GM19452 (cell line): ENCODE measurements at regions not wholly inside any gene's neighbourhood (a gene's known extent, or its start where the extent isn't known, plus 50 kb on each side); places are given as distances from the start of the nearest gene placed in this dataset.

Experiments used
- ATAC-seq: cut with Tn5 transposase; IDR thresholded peaks from one replicate; pipeline ENCODE4 v1.9.1; 2021; ENCODE audit not compliant: unreplicated experiment

DNA sequence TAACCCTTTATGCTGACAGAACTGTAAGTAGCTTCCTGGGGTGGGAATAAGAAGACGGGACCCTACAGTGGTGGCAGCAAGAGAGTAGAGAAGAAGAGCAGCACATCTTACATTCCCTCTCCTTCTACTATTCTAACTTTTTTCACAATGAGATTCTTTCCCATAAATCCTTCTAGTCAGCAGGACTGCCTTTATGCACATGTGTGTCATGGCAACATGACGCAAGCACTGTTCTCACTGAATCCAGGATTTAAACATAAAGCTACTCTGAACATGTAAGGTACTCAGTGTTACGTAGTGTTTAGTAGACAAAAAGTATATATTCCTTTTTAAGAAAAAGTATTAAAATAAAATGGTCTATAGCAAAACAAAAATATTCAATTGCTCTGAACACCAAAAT lies 309.7 kb upstream of the LYPLAL1 start:
- no peak for ATAC-seq

DNA sequence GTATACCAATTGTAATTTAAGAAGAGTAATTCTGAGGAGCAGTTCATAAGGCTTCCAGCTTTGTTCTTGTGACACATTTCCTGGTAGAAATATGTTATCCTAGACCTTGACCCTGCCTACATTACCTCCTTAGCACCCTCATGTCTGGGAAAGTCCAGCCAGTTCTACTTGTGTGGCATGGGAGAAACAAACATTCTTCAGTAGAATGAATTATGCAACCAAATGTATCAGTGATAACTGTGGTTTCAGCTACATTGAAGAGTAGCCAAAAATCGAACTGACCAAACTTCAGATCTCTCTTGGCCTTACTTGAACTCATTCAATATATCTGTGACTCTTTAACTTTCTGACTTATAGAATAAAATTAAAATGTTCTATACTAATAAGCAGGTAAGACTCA lies 308.1 kb upstream of the LYPLAL1 start:
- no peak for ATAC-seq

DNA sequence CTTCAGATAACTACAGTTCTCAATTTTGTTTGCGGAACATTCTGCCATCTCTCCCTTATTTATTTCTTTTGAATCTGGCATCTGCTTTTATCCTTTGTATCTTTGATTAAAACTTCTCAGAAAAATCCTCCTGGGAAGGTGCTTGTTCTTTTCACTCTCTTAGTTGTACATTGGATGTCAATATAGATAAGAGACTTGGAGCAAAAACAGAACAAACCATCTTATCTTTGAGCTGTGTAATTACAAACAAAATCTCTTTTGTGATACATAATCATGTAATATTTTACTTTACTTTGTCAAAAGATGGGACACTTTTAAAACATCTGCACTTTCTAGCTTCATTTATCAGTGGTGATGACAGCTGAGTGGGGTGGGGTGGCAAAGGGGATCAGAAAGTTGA lies 307.2 kb upstream of the LYPLAL1 start:
- ATAC-seq = no peak

DNA sequence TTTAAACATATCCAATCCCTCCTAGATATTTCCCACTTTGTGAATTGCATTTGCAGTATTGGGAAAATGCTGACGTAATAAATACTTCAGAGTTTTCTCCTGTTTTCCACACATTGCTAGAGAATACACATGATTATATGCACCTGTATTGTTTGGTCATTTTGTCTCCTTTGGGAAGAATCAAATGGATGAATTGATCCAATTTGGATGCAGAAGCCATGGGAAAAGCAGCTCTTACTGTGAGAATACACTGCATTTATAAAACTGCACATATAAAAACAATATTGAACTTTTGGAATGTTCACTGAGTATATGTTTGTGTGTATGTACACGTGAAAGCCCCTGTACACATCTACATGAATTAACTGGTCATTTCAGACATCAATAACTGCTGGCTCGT lies 306.6 kb upstream of the LYPLAL1 start:
- no peak for ATAC-seq

DNA sequence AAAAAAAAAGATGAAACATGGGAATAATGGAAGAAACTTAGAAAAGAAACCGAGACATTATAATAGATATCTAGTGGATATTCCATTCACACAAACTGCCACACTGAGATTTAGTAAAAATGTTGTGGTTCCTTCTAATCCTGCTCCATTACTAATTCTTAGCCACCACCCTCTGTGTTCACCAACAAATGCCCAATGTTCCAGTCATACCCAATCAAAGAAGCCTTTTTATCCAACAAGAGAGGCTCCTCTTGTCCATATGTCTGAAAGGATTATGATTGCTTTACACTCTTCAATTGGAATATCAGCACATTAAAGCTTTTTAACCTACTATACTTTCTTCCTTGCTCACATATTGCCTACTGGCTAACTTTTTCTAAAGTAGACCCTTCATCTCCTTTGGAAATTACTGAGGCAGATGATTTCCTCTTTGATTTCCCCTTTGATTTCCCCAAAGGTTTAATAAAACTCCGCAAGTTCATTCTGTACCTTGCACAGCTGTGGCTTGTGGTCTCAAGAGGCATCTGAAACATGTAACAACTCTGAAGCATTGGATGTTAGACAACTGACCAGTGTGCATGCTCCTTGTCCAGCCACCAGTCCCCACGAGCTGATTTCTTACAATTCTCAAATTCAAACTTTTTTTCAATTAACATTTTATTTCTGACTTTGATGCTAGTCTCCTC lies 305.6 kb upstream of the LYPLAL1 start:
- no peak for ATAC-seq

DNA sequence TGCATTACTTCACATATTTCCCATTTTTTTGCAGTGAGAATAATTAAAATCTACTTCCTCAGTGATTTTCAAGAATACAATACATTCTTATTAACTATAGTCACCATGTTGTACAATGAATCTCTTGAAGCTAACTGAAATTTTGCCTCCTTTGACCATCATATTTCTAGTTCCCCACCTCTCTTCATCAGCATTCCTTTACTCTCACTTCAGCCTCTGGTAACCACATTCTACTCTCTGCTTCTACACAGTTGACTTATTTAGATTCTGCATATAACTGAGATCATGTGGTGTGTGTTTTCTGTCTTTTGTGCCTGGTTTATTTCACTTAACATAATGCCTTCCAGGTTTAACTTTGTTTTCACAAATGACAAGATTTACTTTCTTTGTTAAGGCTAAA lies 304.4 kb upstream of the LYPLAL1 start:
- no peak for ATAC-seq

DNA sequence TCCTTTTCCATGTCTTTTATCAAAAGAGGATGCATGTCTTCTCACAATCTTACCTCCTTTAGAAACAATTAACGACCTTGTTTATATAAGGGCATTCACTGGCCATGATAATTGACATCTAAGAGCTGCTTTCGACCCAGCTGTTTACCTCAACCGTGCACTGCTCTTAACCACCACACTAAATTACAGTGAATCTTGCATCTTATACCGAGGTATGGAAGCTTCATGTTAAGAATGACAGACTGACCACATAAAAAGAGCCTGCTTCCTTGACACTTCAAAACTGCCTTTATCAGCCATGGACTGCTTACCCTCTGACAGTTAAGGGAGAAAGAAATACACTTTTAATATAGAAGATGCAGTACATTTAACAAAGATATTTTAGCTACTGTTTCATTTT lies 301.7 kb upstream of the LYPLAL1 start:
- ATAC-seq = no peak

DNA sequence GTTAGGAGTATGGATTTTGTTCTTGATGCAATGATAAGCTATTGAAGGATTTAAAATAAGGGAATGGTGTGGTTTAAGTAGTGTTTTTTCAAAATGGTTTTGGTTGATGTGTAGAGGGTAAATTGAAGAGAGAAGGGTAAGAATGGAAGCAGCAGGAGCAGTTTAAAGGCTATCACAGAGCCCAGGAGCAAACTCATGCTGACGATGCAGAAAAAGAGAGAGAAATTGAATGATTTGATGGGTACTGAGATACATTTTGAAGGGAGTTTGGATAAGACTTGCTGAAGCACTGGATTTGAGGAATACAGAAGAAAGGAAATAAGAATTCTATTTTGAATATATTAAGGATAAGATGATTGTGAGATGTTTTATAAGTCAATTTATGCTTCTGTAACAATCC lies 300.8 kb upstream of the LYPLAL1 start:
- ATAC-seq = no peak

DNA sequence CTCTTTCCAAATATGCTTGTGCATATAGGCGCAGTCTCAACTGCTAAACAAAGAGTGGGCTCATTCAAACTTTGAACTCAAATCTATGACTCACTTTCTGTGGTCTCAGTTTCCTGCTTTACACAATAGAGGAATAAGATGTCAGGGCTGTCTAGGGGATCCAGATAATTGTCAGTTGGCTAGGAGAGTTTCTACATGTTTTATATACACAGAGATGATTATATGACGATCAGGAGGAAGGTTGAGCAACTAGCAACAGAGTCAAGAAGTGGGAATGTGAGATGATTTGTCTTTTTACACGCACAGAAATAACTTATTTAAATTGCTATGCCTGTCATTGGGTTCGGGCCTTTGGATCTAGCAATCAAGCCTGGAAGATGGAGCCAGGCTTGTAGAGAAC lies 299.4 kb upstream of the LYPLAL1 start:
- ATAC-seq = no peak

DNA sequence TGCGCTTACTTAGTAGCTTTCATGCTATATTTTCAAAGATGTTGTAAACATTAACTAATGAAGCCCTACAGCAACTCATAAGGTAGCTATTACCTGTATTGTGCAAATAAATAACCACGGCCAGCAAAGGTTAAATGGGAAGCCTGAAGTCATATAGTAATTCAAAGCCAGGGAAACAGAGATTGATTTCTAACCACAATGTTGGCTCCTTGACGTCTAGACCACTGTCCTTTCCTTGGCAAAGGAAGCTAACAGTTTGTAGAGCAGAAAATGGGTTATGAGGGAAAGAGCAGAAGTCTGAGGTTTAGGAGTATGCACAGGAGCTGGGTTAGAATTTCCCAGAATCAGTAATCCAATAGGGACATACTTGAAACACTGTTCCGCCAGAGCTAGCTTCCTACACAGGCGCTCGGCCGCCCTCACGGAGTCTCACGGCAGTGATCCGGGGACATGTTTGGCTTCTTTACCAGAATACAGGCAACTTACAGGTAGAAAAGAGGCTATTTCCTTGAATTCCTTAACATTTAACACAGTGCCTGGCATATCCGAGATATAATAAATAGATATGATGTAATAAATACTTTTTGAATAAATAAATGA lies 298.8 kb upstream of the LYPLAL1 start:
- ATAC-seq = no peak

DNA sequence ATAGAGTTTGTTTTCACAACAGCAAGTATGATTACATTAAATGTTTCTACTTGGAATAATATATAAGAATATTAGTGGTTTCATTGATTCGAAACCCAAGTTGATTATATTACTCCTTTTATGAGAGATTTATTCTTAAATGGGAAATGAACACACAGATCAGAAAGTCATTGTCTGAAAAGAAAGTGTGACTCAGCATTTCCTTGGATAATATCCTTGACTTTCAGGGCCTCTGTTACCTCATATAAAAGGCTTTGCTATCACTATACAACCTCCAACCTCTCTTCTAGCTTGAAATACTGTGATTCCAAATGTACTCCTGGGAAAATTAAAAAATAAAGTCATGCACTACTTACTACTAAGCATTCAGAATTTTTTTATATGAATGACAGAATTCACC lies 295.3 kb upstream of the LYPLAL1 start:
- no peak for ATAC-seq

DNA sequence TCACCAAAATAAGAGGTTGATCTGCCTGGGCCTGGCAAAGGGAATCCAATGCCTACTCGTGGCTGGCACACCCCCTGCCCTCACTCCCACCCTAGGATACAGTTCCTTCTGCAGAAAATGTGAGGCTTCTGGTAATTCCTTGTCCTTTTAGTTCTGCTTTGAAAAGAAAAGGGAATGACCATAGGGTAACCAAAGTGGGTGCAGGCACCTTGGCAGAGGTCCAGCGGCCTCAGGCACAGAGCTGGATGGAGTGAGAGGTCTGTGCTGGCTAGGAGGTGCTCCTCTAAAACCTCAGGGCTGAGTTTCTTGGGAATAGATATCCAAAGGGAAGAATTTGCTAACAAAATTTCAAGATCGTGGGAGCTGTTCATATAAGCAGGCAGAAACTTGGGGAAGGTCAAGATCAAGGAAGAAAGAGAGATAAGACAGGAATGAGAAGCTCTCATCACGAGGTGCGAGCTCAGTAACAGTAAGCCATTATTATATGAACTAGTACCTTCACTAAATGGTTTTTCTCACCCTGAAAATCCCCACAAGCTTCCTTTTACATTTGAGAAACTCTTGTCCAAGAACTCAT lies 293.1 kb upstream of the LYPLAL1 start:
- no peak for ATAC-seq

DNA sequence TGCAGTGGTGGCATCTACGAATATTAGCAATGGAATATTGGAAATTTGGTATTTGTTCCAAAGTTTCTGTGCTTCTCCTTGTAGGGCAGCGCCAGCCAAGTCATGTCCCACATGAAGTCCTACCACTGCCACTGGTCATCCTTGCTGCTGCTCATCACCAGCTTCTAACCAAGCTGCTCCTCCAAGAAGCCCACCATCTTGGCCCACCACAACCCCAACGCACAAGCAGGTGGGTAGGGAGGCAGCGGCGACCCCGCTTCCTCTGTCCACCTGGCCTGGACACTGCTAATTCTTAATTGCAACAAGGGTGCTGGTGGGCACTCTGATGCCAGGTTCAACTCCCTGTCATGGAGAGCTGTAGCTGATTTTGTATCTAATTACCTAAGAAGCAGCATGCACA lies 291.2 kb upstream of the LYPLAL1 start:
- no peak for ATAC-seq

DNA sequence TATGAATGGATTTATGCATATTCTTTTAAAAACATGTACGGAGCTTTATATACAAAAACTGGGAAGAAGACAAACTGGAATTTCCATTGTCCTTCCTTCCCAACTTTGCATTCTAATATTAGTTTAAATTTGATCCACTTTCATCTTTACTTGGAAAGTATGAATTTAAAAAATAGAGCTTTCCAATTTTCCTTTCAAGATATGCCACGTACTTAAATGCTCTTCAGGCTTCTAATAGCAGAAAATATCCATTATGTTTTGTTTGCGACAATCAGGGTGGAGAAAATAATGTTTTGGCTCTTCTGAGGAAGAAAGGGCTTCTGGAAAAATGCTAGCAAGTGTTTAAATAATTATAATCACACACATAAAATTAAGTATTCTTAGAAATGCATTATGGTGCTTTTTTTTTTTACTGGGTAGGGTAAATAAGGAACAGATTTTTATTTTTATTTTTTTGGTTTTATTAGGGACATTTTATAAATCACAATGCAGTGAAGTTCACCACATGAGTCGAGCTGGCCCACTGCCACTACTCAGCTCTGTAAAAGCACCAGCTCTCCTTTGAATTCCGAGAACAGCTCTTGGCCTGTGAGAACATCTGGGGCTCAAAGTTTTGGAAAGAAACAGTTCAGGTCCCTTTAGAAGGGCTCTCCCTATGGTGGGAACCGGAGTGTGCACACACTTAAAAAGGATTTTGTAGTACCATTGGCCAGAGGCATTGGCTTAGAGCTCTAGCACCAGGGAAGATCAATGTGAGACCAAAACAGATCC lies 287.4 kb upstream of the LYPLAL1 start:
- no peak for ATAC-seq

DNA sequence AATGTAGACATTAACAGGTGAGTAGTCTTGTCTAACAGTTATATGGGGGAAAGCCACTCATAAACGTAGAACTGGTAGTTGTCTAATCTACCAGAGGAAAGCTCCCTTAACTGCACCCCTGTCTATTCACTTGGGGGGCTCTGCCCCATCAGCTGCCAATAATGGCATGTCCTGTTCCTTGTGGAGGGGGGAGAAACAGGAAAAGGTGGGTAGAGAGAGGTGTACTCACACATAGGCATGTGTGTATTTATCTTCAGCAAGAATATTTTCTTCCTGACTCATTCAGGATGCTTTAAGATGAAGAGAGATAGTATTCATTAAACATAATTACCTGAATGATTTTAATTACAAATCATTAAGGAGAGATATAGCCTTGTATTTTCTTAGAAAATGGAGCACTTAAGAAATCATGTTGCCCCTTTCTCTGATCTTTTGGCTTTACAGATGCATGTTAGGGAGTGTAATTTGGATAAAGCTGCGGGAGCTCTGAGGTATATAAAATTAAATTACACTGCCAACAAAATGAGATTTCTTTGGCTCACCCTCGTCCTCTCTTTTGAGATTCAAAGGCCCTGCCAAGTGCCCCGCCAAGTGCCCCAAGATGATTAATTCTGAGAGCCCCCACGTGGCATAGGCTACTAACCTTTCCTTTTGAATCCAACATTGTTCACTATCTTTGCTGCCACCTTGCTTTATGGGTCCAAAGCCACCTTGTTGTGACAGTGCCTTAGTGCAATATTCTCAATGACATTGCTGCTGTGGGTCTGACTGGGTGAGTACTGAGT lies 286.3 kb upstream of the LYPLAL1 start:
- ATAC-seq = no peak

DNA sequence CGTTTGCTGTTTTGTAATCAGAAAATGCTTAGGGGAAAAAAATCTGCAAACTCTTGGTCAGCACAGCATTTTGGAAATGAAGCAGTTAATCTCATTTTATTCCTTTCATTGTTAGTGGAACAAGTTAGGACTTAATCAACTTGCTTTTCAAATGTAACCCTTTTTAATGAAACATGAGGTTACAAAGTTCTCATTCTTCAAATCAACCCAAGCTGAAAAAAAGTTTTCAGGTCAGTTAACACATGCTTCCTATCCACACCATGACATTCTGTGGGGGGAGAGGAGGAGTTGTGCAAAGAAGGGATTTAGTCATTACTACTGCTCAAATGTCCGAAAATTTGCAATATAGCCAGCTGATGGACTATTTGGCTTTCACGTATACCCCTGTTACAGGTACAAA lies 283.2 kb upstream of the LYPLAL1 start:
- no peak for ATAC-seq

DNA sequence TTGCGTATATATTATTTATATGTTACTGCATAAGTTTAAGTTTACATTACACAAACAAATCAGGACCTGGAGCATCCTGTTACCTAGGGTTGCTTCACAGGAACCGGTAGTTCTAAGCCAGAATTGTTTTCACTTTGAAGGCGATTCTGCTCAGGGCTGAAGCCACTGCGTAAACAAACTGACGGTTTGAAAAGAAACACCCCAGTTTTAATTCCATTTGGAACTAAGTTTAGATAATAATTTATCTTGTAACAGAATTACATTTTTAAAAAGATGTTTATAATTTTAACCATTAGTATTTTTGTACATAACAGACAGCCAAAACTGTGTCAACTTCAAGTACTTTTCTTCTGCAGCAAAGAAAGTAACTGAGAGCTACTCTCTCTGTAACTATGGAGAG lies 282.1 kb upstream of the LYPLAL1 start:
- no peak for ATAC-seq

DNA sequence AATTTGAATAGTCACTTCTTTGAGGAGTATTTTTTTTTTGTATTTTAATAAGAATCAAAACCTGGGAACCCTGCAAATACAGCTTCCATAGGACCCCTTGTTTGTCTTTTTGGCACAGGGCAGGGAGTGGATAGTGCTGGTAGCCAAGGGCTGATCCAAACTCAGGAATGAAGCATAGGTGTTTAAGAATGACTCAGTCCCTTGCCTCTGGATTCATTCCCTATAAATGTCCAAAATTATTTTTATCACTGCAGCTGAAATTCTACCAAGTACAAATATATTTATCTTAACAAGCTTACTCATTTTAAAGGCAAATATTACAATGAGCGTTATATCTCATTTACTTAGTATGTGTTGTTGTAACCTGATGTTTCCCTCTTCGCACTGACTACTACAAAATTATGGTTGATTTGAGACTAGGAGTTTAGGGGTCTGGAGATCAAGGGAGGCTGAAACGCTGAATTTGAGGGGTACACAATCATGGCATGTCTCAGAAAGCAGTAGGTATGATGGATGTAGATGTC lies 278.6 kb upstream of the LYPLAL1 start:
- ATAC-seq = no peak

DNA sequence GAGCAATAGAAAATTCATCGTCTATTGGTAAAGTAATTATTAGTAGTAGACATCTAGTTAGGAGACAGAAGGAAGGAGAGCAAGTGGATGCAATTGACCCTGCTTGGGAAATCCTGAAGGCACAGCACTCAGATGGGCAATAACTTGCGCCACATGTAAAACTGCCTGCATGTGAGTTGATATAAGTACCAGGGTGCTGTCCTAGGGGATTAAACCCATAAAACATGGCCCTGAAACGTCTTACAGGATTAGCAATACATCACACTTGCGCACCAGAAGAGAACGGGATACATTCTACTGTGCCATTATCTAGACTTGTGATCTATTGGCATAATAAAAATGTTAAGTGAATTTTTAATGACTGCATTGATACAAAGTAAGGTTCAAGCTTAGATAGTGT lies 277.5 kb upstream of the LYPLAL1 start:
- no peak for ATAC-seq

DNA sequence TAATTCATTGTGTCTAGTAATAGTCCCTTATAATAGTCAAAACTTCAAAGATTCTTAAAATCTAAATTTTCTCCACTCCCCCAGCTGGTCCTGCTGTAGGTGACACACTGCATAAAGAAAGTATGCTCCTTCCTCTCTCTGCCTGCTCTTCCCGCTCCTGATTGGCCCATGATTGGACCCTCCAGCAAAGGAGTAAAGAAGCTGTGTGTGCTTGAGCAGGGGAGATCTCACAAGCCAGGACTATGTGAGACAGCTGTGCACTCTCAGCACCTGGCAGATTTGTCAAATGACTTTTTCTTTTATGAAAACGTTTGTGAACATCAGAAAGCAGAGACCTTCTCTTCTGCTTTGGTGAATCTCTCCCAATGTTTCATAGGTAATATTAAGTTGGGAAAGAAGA lies 274.8 kb upstream of the LYPLAL1 start:
- no peak for ATAC-seq

DNA sequence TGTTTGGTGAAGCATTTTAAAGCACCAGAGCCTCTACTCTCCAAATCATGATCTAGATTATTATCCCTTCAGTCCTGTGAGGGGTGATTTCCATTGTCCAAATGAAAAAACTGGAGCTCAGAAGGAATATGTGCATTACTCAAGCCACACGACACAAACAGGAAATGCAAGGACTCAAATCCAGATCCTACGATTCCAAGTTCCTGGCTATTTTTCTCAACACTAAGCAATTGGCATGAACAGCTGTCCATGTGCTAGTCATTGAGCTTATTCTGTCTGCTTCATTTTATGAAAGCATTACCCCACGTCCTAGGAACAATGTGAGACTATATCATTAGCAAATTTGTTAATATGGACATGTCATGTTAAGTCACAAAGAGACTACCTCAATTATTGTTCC lies 273.1 kb upstream of the LYPLAL1 start:
- ATAC-seq = no peak
